ENCODE measurements at regions not wholly inside any gene's neighbourhood (a gene's known extent, or its start where the extent isn't known, plus 50 kb on each side); places are given as distances from the start of the nearest gene placed in this dataset.

- no peak for DNase-seq (ENCODE audit: extremely low spot score)
- CTCF ChIA-PET, result no interaction called here
- no peak for TF ChIP-seq LEF1 (IDR thresholded peaks at IDR 0.05; ENCODE audit: borderline replicate concordance)
- no peak for TF ChIP-seq PKNOX1 (IDR thresholded peaks at IDR 0.05)
- no peak for TF ChIP-seq SUZ12 (IDR thresholded peaks at IDR 0.05)
- no peak for TF ChIP-seq NFRKB (IDR thresholded peaks at IDR 0.05)
- TF ChIP-seq FOXA1 (IDR thresholded peaks at IDR 0.05), result no peak
- TF ChIP-seq HDGF (IDR thresholded peaks at IDR 0.05; ENCODE audit: borderline replicate concordance), result no peak
- no peak for TF ChIP-seq FOXK2 (IDR thresholded peaks at IDR 0.05)
- no peak for TF ChIP-seq ARNT (IDR thresholded peaks at IDR 0.05)
- TF ChIP-seq CTBP1 (IDR thresholded peaks at IDR 0.05; ENCODE audit: borderline replicate concordance), result no peak
- no peak for TF ChIP-seq SP1 (IDR thresholded peaks at IDR 0.05)
- TF ChIP-seq TARDBP (IDR thresholded peaks at IDR 0.05), result no peak
- no peak for TF ChIP-seq L3MBTL2 (conservative IDR thresholded peaks at IDR 0.05)
- TF ChIP-seq ELF4 (IDR thresholded peaks at IDR 0.05), result no peak
- TF ChIP-seq BHLHE40 (IDR thresholded peaks at IDR 0.05; ENCODE audit: borderline replicate concordance), result no peak
- no peak for TF ChIP-seq FOXM1 (IDR thresholded peaks at IDR 0.05; ENCODE audit: borderline replicate concordance)
- no peak for TF ChIP-seq ZNF384 (IDR thresholded peaks at IDR 0.05)
- POLR2A ChIA-PET, result no interaction called here
Measured at GRCh38 chr13:43991773-43992201, 112.1 kb downstream of the LACC1 start.

- ChIA-PET CTCF (no interaction called here), POLR2A (no interaction called here)
- no peak for DNase-seq (ENCODE audit: extremely low spot score)
- TF ChIP-seq FOXA1 (IDR thresholded peaks at IDR 0.05) (no peak), SP1 (IDR thresholded peaks at IDR 0.05) (no peak), FOXM1 (IDR thresholded peaks at IDR 0.05; ENCODE audit: borderline replicate concordance) (no peak), ZNF384 (IDR thresholded peaks at IDR 0.05) (no peak), BHLHE40 (IDR thresholded peaks at IDR 0.05; ENCODE audit: borderline replicate concordance) (no peak), ARNT (IDR thresholded peaks at IDR 0.05) (no peak), PKNOX1 (IDR thresholded peaks at IDR 0.05) (no peak), TARDBP (IDR thresholded peaks at IDR 0.05) (no peak), HDGF (IDR thresholded peaks at IDR 0.05; ENCODE audit: borderline replicate concordance) (no peak), SUZ12 (IDR thresholded peaks at IDR 0.05) (no peak), NFRKB (IDR thresholded peaks at IDR 0.05) (no peak), CTBP1 (IDR thresholded peaks at IDR 0.05; ENCODE audit: borderline replicate concordance) (no peak), LEF1 (IDR thresholded peaks at IDR 0.05; ENCODE audit: borderline replicate concordance) (no peak), L3MBTL2 (conservative IDR thresholded peaks at IDR 0.05) (no peak), ELF4 (IDR thresholded peaks at IDR 0.05) (no peak)
Measured at GRCh38 chr13:43992211-43992610, 112.5 kb downstream of the LACC1 start.

- ChIA-PET CTCF (no interaction called here), POLR2A (interaction anchor here (1.1 kb wide), 1 partner anchor 9 kb away, joined by 3 read pairs; no protein-coding TSS in a partner anchor)
- TF ChIP-seq FOXM1 (IDR thresholded peaks at IDR 0.05; ENCODE audit: borderline replicate concordance) (no peak), FOXA1 (IDR thresholded peaks at IDR 0.05) (no peak), LEF1 (IDR thresholded peaks at IDR 0.05; ENCODE audit: borderline replicate concordance) (no peak)
- no peak for DNase-seq (ENCODE audit: extremely low spot score)
Measured at GRCh38 chr13:43994999-43995859, 115.5 kb downstream of the LACC1 start.

GRCh38 chr13:43996221-43996620 lies 116.5 kb downstream of the LACC1 start:
- no peak for DNase-seq (ENCODE audit: extremely low spot score)
- POLR2A ChIA-PET, result interaction anchor here (1.1 kb wide), 1 partner anchor 10 kb away, joined by 3 read pairs; no protein-coding TSS in a partner anchor
- TF ChIP-seq TARDBP (IDR thresholded peaks at IDR 0.05) (no peak), SP1 (IDR thresholded peaks at IDR 0.05) (no peak), PKNOX1 (IDR thresholded peaks at IDR 0.05) (no peak), FOXA1 (IDR thresholded peaks at IDR 0.05) (no peak), FOXM1 (IDR thresholded peaks at IDR 0.05; ENCODE audit: borderline replicate concordance) (no peak), FOXK2 (IDR thresholded peaks at IDR 0.05) (no peak), ELF4 (IDR thresholded peaks at IDR 0.05) (no peak), BHLHE40 (IDR thresholded peaks at IDR 0.05; ENCODE audit: borderline replicate concordance) (no peak), ZNF384 (IDR thresholded peaks at IDR 0.05) (no peak), ARNT (IDR thresholded peaks at IDR 0.05) (no peak), SUZ12 (IDR thresholded peaks at IDR 0.05) (no peak), HDGF (IDR thresholded peaks at IDR 0.05; ENCODE audit: borderline replicate concordance) (no peak), CTBP1 (IDR thresholded peaks at IDR 0.05; ENCODE audit: borderline replicate concordance) (no peak), LEF1 (IDR thresholded peaks at IDR 0.05; ENCODE audit: borderline replicate concordance) (no peak), NFRKB (IDR thresholded peaks at IDR 0.05) (no peak), L3MBTL2 (conservative IDR thresholded peaks at IDR 0.05) (no peak)
- CTCF ChIA-PET, result no interaction called here

GRCh38 chr13:44003481-44003880 lies 123.8 kb downstream of the LACC1 start:
- POLR2A ChIA-PET, result no interaction called here
- TF ChIP-seq LEF1 (IDR thresholded peaks at IDR 0.05; ENCODE audit: borderline replicate concordance), result no peak
- TF ChIP-seq ZNF384 (IDR thresholded peaks at IDR 0.05), result no peak
- no peak for TF ChIP-seq ARNT (IDR thresholded peaks at IDR 0.05)
- no peak for TF ChIP-seq SUZ12 (IDR thresholded peaks at IDR 0.05)
- TF ChIP-seq CTBP1 (IDR thresholded peaks at IDR 0.05; ENCODE audit: borderline replicate concordance), result no peak
- TF ChIP-seq FOXA1 (IDR thresholded peaks at IDR 0.05), result no peak
- TF ChIP-seq ELF4 (IDR thresholded peaks at IDR 0.05), result no peak
- no peak for TF ChIP-seq BHLHE40 (IDR thresholded peaks at IDR 0.05; ENCODE audit: borderline replicate concordance)
- TF ChIP-seq NFRKB (IDR thresholded peaks at IDR 0.05), result no peak
- no peak for TF ChIP-seq TARDBP (IDR thresholded peaks at IDR 0.05)
- TF ChIP-seq HDGF (IDR thresholded peaks at IDR 0.05; ENCODE audit: borderline replicate concordance), result no peak
- no peak for TF ChIP-seq SP1 (IDR thresholded peaks at IDR 0.05)
- no peak for TF ChIP-seq PKNOX1 (IDR thresholded peaks at IDR 0.05)
- no peak for TF ChIP-seq L3MBTL2 (conservative IDR thresholded peaks at IDR 0.05)
- TF ChIP-seq FOXK2 (IDR thresholded peaks at IDR 0.05), result no peak
- TF ChIP-seq FOXM1 (IDR thresholded peaks at IDR 0.05; ENCODE audit: borderline replicate concordance), result no peak
- CTCF ChIA-PET, result no interaction called here
- no peak for DNase-seq (ENCODE audit: extremely low spot score)
